T-helper 2 cell treated with Interferon-gamma antibody and Interleukin-4, amounts not matched to agents 5 μg/mL and 100 μg/mL, for 36 hours (primary cell): ENCODE measurements at regions not wholly inside any gene's neighbourhood (a gene's known extent, or its start where the extent isn't known, plus 50 kb on each side); places are given as distances from the start of the nearest gene placed in this dataset.

ENCODE experiments used
- DNase-seq: peaks from one replicate; pipeline ENCODE4 v3.0.0; 2021; ENCODE audit warnings: low spot score
- H3K27ac Mint-ChIP-seq: one replicate; pipeline ENCODE4 v1.8.0; 2021; ENCODE audit warnings: mild to moderate bottlenecking, mixed read lengths
- H3K27me3 Mint-ChIP-seq: one replicate; pipeline ENCODE4 v1.8.0; 2021; ENCODE audit warnings: low read depth, mixed read lengths
- H3K36me3 Mint-ChIP-seq: one replicate; pipeline ENCODE4 v1.8.0; 2021; ENCODE audit warnings: low read depth, mixed read lengths
- H3K4me1 Mint-ChIP-seq: one replicate; pipeline ENCODE4 v1.8.0; 2021; ENCODE audit warnings: low read depth, mixed read lengths
- H3K4me3 Mint-ChIP-seq: one replicate; pipeline ENCODE4 v1.8.0; 2022; ENCODE audit warnings: mild to moderate bottlenecking, moderate library complexity, mixed read lengths
- H3K9me3 Mint-ChIP-seq: one replicate; pipeline ENCODE4 v1.8.0; 2021; ENCODE audit warnings: mixed read lengths

- DNase-seq: no peak
- H3K9me3 Mint-ChIP-seq: peaks cover 13% of the 10 kb centered on the region
- H3K27ac Mint-ChIP-seq: no peak overlapping the region
- H3K27me3 Mint-ChIP-seq: no peaks in the 10 kb centered on the region
- H3K36me3 Mint-ChIP-seq: no peaks in the 10 kb centered on the region
- H3K4me3 Mint-ChIP-seq: no peak overlapping the region
- no peaks in the 10 kb centered on the region for H3K4me1 Mint-ChIP-seq
These were observed 305.8 kb upstream of the ZP4 start for GRCh38 chr1:238196516-238196915.

- Mint-ChIP-seq H3K4me3 (no peak overlapping the region), H3K27ac (no peak overlapping the region), H3K9me3 (peaks cover 12% of the 10 kb centered on the region), H3K36me3 (no peaks in the 10 kb centered on the region), H3K4me1 (no peaks in the 10 kb centered on the region), H3K27me3 (no peaks in the 10 kb centered on the region)
- no peak for DNase-seq
These were observed 300.4 kb upstream of the ZP4 start for GRCh38 chr1:238191170-238191569.

- H3K36me3 Mint-ChIP-seq: no peaks in the 10 kb centered on the region
- no peak overlapping the region for H3K27ac Mint-ChIP-seq
These were observed 296.8 kb upstream of the ZP4 start for GRCh38 chr1:238187575-238187949.

GRCh38 chr1:238186887-238187574, 296.3 kb upstream of the ZP4 start:
- H3K27ac Mint-ChIP-seq: no peak overlapping the region
- no peaks in the 10 kb centered on the region for H3K27me3 Mint-ChIP-seq
- no peaks in the 10 kb centered on the region for H3K4me1 Mint-ChIP-seq
- no peaks in the 10 kb centered on the region for H3K36me3 Mint-ChIP-seq
- H3K4me3 Mint-ChIP-seq: no peak overlapping the region
- DNase-seq: no peak
- H3K9me3 Mint-ChIP-seq: peaks cover 21% of the 10 kb centered on the region

More at GRCh38 chr1:238187575-238187949, 296.8 kb upstream of the ZP4 start:
- no peaks in the 10 kb centered on the region for H3K27me3 Mint-ChIP-seq
- no peak overlapping the region for H3K4me3 Mint-ChIP-seq
- no peaks in the 10 kb centered on the region for H3K4me1 Mint-ChIP-seq
- DNase-seq: no peak
- H3K9me3 Mint-ChIP-seq: peaks cover 15% of the 10 kb centered on the region

- no peak overlapping the region for H3K27ac Mint-ChIP-seq
- no peak overlapping the region for H3K4me3 Mint-ChIP-seq
- no peaks in the 10 kb centered on the region for H3K27me3 Mint-ChIP-seq
- H3K36me3 Mint-ChIP-seq: no peaks in the 10 kb centered on the region
- no peak for DNase-seq
- H3K9me3 Mint-ChIP-seq: peaks cover 42% of the 10 kb centered on the region
- no peaks in the 10 kb centered on the region for H3K4me1 Mint-ChIP-seq
These were observed 287.4 kb upstream of the ZP4 start for GRCh38 chr1:238177960-238178645.

GRCh38 chr1:238177351-238177750, 286.6 kb upstream of the ZP4 start:
- no peak for DNase-seq
- Mint-ChIP-seq H3K36me3 (no peaks in the 10 kb centered on the region), H3K9me3 (peaks cover 40% of the 10 kb centered on the region), H3K27ac (no peak overlapping the region), H3K4me3 (no peak overlapping the region), H3K4me1 (no peaks in the 10 kb centered on the region), H3K27me3 (no peaks in the 10 kb centered on the region)

- Mint-ChIP-seq H3K4me1 (no peaks in the 10 kb centered on the region), H3K4me3 (no peak overlapping the region), H3K27me3 (no peaks in the 10 kb centered on the region), H3K27ac (no peak overlapping the region), H3K9me3 (peaks cover 33% of the 10 kb centered on the region), H3K36me3 (no peaks in the 10 kb centered on the region)
- no peak for DNase-seq
These were observed 285.7 kb upstream of the ZP4 start for GRCh38 chr1:238176441-238176840.

GRCh38 chr1:238171985-238172384, 281.3 kb upstream of the ZP4 start:
- H3K4me3 Mint-ChIP-seq: no peak overlapping the region
- DNase-seq: no peak
- H3K4me1 Mint-ChIP-seq: no peaks in the 10 kb centered on the region
- peaks cover 28% of the 10 kb centered on the region for H3K9me3 Mint-ChIP-seq
- H3K27me3 Mint-ChIP-seq: no peaks in the 10 kb centered on the region
- H3K27ac Mint-ChIP-seq: no peak overlapping the region
- H3K36me3 Mint-ChIP-seq: no peaks in the 10 kb centered on the region

GRCh38 chr1:238161955-238162354, 271.2 kb upstream of the ZP4 start:
- DNase-seq: no peak
- H3K4me1 Mint-ChIP-seq: no peaks in the 10 kb centered on the region
- no peaks in the 10 kb centered on the region for H3K27me3 Mint-ChIP-seq
- no peaks in the 10 kb centered on the region for H3K36me3 Mint-ChIP-seq
- peaks cover 30% of the 10 kb centered on the region for H3K9me3 Mint-ChIP-seq
- no peak overlapping the region for H3K4me3 Mint-ChIP-seq
- H3K27ac Mint-ChIP-seq: no peak overlapping the region

GRCh38 chr1:238153939-238154338, 263.2 kb upstream of the ZP4 start:
- DNase-seq: no peak
- Mint-ChIP-seq H3K27ac (no peak overlapping the region), H3K4me3 (no peak overlapping the region), H3K4me1 (no peaks in the 10 kb centered on the region), H3K27me3 (no peaks in the 10 kb centered on the region), H3K9me3 (no peaks in the 10 kb centered on the region), H3K36me3 (no peaks in the 10 kb centered on the region)

GRCh38 chr1:238153253-238153652, 262.5 kb upstream of the ZP4 start:
- Mint-ChIP-seq H3K9me3 (no peaks in the 10 kb centered on the region), H3K27me3 (no peaks in the 10 kb centered on the region), H3K4me3 (no peak overlapping the region), H3K27ac (no peak overlapping the region), H3K36me3 (no peaks in the 10 kb centered on the region), H3K4me1 (no peaks in the 10 kb centered on the region)
- no peak for DNase-seq

- H3K36me3 Mint-ChIP-seq: no peaks in the 10 kb centered on the region
- no peaks in the 10 kb centered on the region for H3K9me3 Mint-ChIP-seq
- H3K4me1 Mint-ChIP-seq: no peaks in the 10 kb centered on the region
- no peak overlapping the region for H3K27ac Mint-ChIP-seq
- DNase-seq: no peak
- H3K4me3 Mint-ChIP-seq: no peak overlapping the region
- H3K27me3 Mint-ChIP-seq: no peaks in the 10 kb centered on the region
These were observed 261.4 kb upstream of the ZP4 start for GRCh38 chr1:238152119-238152518.

- no peak overlapping the region for H3K4me3 Mint-ChIP-seq
- H3K9me3 Mint-ChIP-seq: no peaks in the 10 kb centered on the region
- no peaks in the 10 kb centered on the region for H3K27me3 Mint-ChIP-seq
- H3K4me1 Mint-ChIP-seq: no peaks in the 10 kb centered on the region
- H3K36me3 Mint-ChIP-seq: no peaks in the 10 kb centered on the region
- DNase-seq: no peak
- no peak overlapping the region for H3K27ac Mint-ChIP-seq
These were observed 252.3 kb upstream of the ZP4 start for GRCh38 chr1:238143038-238143437.

- H3K27ac Mint-ChIP-seq: no peak overlapping the region
- DNase-seq: no peak
- no peaks in the 10 kb centered on the region for H3K4me1 Mint-ChIP-seq
- no peak overlapping the region for H3K4me3 Mint-ChIP-seq
- peaks cover 7% of the 10 kb centered on the region for H3K9me3 Mint-ChIP-seq
- no peaks in the 10 kb centered on the region for H3K36me3 Mint-ChIP-seq
- no peaks in the 10 kb centered on the region for H3K27me3 Mint-ChIP-seq
These were observed 250.6 kb upstream of the ZP4 start for GRCh38 chr1:238141353-238141752.

- peaks cover 8% of the 10 kb centered on the region for H3K9me3 Mint-ChIP-seq
- DNase-seq: no peak
- H3K27ac Mint-ChIP-seq: no peak overlapping the region
- H3K27me3 Mint-ChIP-seq: no peaks in the 10 kb centered on the region
- H3K4me1 Mint-ChIP-seq: no peaks in the 10 kb centered on the region
- no peaks in the 10 kb centered on the region for H3K36me3 Mint-ChIP-seq
- no peak overlapping the region for H3K4me3 Mint-ChIP-seq
These were observed 249.0 kb upstream of the ZP4 start for GRCh38 chr1:238139713-238140112.
